A549 (cell line): ENCODE measurements at regions not wholly inside any gene's neighbourhood (a gene's known extent, or its start where the extent isn't known, plus 50 kb on each side); places are given as distances from the start of the nearest gene placed in this dataset.

Source experiments
- ATAC-seq, 2 experiments: fragments of 200-7000 bp in 1 of 2; fragments of >200 bp in 1 of 2; cut with Nextera tagmentation in 1 of 2; cut with Tn5 transposase in 1 of 2; 3 replicates each; pipeline versions ENCODE4 v1.8.0 to v1.9.1; 2018 to 2020; ENCODE audit warnings: mild to moderate bottlenecking in 1 of 2, moderate library complexity in 1 of 2
- CTCF ChIA-PET: fragments of 300-600 bp; sonication (Branson Sonifier 250); formaldehyde crosslinking; extraction: SDS; loops from one replicate; lab custom pipeline; 2021; ENCODE audit warnings: antibody characterized with exemption, inconsistent platforms; lab: Yijun Ruan, JAX
- POLR2A ChIA-PET: fragments of 350-600 bp; formaldehyde crosslinking; extraction: SDS; loops from one replicate; lab custom pipeline; 2021; ENCODE audit warnings: antibody characterized with exemption, inconsistent platforms; lab: Yijun Ruan, JAX
- DNase-seq, 2 experiments: peaks; one replicate each; pipeline versions ENCODE4 v3.0.0 to v3.0.0-alpha.2; 2011 to 2016; ENCODE audit warnings: low read depth in 1 of 2, low spot score in 1 of 2
- FAIRE-seq: peaks from 2 replicates; lab custom pipeline; 2011; peaks lifted over from hg19 to GRCh38; lab: Jason Lieb, UNC
- H3K27ac ChIP-seq, 2 experiments: fragments of >200 bp; sonication (Bioruptor Twin); formaldehyde crosslinking; 3 replicates each; pipeline ENCODE4 v1.5.1; 2016 to 2017
- H3K4me1 ChIP-seq: fragments of >200 bp; sonication (Bioruptor Twin); formaldehyde crosslinking; 3 replicates; pipeline ENCODE4 v1.6.1; 2016
- H3K4me2 ChIP-seq: fragments of >200 bp; sonication (Bioruptor Twin); formaldehyde crosslinking; 3 replicates; pipeline ENCODE4 v1.6.1; 2016
- H3K4me3 ChIP-seq: fragments of >200 bp; sonication (Bioruptor Twin); formaldehyde crosslinking; 3 replicates; pipeline ENCODE4 v1.5.1; 2016
- H3K9me3 ChIP-seq: fragments of >200 bp; sonication (Bioruptor Twin); formaldehyde crosslinking; 3 replicates; pipeline ENCODE4 v1.6.1; 2016
- CHD4 ChIP-seq: fragments of 200-600 bp; sonication (generic); IDR thresholded peaks from 2 replicates; pipeline ENCODE4 v1.6.1; 2016; ENCODE audit warnings: antibody characterized with exemption, mild to moderate bottlenecking, borderline replicate concordance
- CTCF ChIP-seq: fragments of >200 bp; sonication (Bioruptor Twin); formaldehyde crosslinking; IDR thresholded peaks from 3 replicates; pipeline ENCODE4 v1.5.1; 2016
- FOSL2 ChIP-seq, 2 experiments: fragments of 450-650 bp in 1 of 2; fragments of >200 bp in 1 of 2; sonication (Bioruptor Twin) in 1 of 2; formaldehyde crosslinking; IDR thresholded peaks; 2 replicates each; pipeline versions ENCODE4 v1.5.0 to v1.6.1; 2016 to 2020; ENCODE audit warnings: mild to moderate bottlenecking in 1 of 2, moderate library complexity in 1 of 2
- FOXS1 ChIP-seq: fragments of 250-450 bp; sonication (Bioruptor Pico); IDR thresholded peaks from 2 replicates; pipeline ENCODE4 v1.5.0; 2020; ENCODE audit warnings: mild to moderate bottlenecking, moderate library complexity
- GATA3 ChIP-seq: IDR thresholded peaks from 2 replicates; pipeline ENCODE4 v1.6.1; 2012; ENCODE audit warnings: borderline replicate concordance
- HDAC2 ChIP-seq: fragments of 200-600 bp; sonication (generic); IDR thresholded peaks from 2 replicates; pipeline ENCODE4 v1.6.1; 2016
- HMGXB4 ChIP-seq: fragments of 250-450 bp; sonication (Bioruptor Pico); IDR thresholded peaks from 2 replicates; pipeline ENCODE4 v1.5.0; 2021; ENCODE audit warnings: mild to moderate bottlenecking, moderate library complexity, borderline replicate concordance
- JUNB ChIP-seq: fragments of >200 bp; sonication (Bioruptor Twin); formaldehyde crosslinking; IDR thresholded peaks from 2 replicates; pipeline ENCODE4 v1.6.1; 2016
- KDM1A ChIP-seq: fragments of 200-600 bp; sonication (generic); IDR thresholded peaks from 2 replicates; pipeline ENCODE4 v1.6.1; 2016; ENCODE audit warnings: low read depth, mild to moderate bottlenecking
- MAFK ChIP-seq: fragments of 450-650 bp; IDR thresholded peaks from 2 replicates; pipeline ENCODE4 v1.6.1; 2014; ENCODE audit not compliant: partially characterized antibody
- PHF8 ChIP-seq: fragments of 200-600 bp; sonication (generic); IDR thresholded peaks from 2 replicates; pipeline ENCODE4 v1.6.1; 2016; ENCODE audit warnings: low read depth, mild to moderate bottlenecking, antibody characterized with exemption, moderate library complexity, borderline replicate concordance
- RNF2 ChIP-seq: fragments of 200-600 bp; sonication (generic); IDR thresholded peaks from 2 replicates; pipeline ENCODE4 v1.6.1; 2016; ENCODE audit warnings: low read depth, mild to moderate bottlenecking, antibody characterized with exemption, moderate library complexity, borderline replicate concordance
- ZFP36 ChIP-seq: fragments of 450-650 bp; IDR thresholded peaks from 2 replicates; pipeline ENCODE4 v1.6.1; 2014; ENCODE audit warnings: borderline replicate concordance; ENCODE audit not compliant: partially characterized antibody
- WGBS: methylation state at CpG from one replicate; pipeline ENCODE4 v1.1.6; 2017; ENCODE audit errors: missing lambda C conversion rate; 5-methylcytosine and 5-hydroxymethylcytosine counted together
- TF ChIP-seq, protein P1 (sequence below): IDR thresholded peaks from 2 replicates; pipeline ENCODE4 v1.6.1; 2012; ENCODE audit warnings: low read depth, borderline replicate concordance

DNA sequence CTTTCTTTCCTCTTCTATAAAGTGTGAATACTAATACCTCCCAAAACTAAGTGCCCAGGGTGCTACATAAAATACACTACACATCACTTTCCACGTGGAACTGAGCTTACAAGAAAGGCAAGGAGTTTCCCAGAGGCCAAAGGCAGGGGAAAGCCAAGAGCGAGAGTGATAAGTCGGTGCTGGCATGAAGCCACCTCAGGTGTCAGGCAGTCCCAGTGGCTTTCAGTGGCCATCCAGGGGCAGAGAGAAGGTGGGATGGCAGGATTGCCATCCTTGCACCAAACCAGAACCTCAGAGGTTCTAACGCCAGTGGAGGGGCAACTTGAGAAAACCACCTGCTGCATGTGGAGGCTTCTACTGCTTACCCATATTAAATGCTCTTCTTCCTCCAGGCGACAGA, 79.7 kb upstream of the DIO3 start:
- ChIA-PET POLR2A (interaction anchor here (0.8 to 1.9 kb wide), 3 partner anchors 71 to 251 kb away, joined by 3 to 9 read pairs (median 6); no protein-coding TSS in a partner anchor), CTCF (interaction anchor here (1.5 kb wide), 1 partner anchor 83 kb away, joined by 4 read pairs; no protein-coding TSS in a partner anchor)
- ATAC-seq, result no peak
- no peak for TF ChIP-seq RNF2
- TF ChIP-seq, protein P1, sequence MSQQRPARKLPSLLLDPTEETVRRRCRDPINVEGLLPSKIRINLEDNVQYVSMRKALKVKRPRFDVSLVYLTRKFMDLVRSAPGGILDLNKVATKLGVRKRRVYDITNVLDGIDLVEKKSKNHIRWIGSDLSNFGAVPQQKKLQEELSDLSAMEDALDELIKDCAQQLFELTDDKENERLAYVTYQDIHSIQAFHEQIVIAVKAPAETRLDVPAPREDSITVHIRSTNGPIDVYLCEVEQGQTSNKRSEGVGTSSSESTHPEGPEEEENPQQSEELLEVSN, result peak; percentile 26; the same call in 1 of the 2 replicates
- FAIRE-seq, result no peak
- DNase-seq, result no peak
- 58% methylated on average over 5 of the region's 5 CpGs for WGBS
- H3K4me2 ChIP-seq, result peak overlapping the region; percentile 88
- no peak overlapping the region for H3K4me3 ChIP-seq
- H3K4me1 ChIP-seq, result peaks cover 43% of the 10 kb centered on the region
- peak overlapping the region; percentile 97 to 99 for H3K27ac ChIP-seq
- peaks cover 32% of the 10 kb centered on the region for H3K9me3 ChIP-seq

GRCh38 chr14:101482066-101482465, 79.2 kb upstream of the DIO3 start:
- POLR2A ChIA-PET, result interaction anchor here (1.6 kb wide), 1 partner anchor 70 kb away, joined by 6 read pairs; no protein-coding TSS in a partner anchor
- Histone ChIP-seq H3K4me2 (peak overlapping the region; percentile 88; the same call in 2 of the 3 replicates), H3K4me1 (peaks cover 43% of the 10 kb centered on the region), H3K27ac (peak overlapping the region; percentile 97 to 99), H3K4me3 (no peak overlapping the region)
- ATAC-seq (no peak), FAIRE-seq (no peak), DNase-seq (no peak)
- 92% methylated on average over 4 of the region's 4 CpGs for WGBS
- TF ChIP-seq ZFP36 (no peak), CHD4 (0 out of 2 replicates have a peak, but pooled peaks have one; percentile 41), KDM1A (peak; percentile 76)
- TF ChIP-seq, all 56 proteins: peak for 2
- H3K9me3 ChIP-seq, result peaks cover 37% of the 10 kb centered on the region
- CTCF ChIA-PET, result interaction anchor here (1.5 kb wide), 1 partner anchor 82 kb away, joined by 4 read pairs; no protein-coding TSS in a partner anchor

GRCh38 chr14:101483829-101484228, 77.5 kb upstream of the DIO3 start:
- TF ChIP-seq FOXS1 (CRISPR knock-in tag) (no peak), JUNB (no peak), FOSL2 (IDR thresholded peaks at IDR 0.05) (no peak), FOSL2 (CRISPR knock-in tag; IDR thresholded peaks at IDR 0.05) (no peak), MAFK (no peak), HDAC2 (no peak), CTCF (no peak), HMGXB4 (CRISPR knock-in tag) (no peak), PHF8 (no peak), GATA3 (no peak)
- WGBS, result 92% methylated on average over 4 of the region's 4 CpGs
- DNase-seq (no peak), ATAC-seq (no peak), FAIRE-seq (no peak)
- Histone ChIP-seq H3K4me1 (peaks cover 27% of the 10 kb centered on the region), H3K4me3 (no peak overlapping the region), H3K9me3 (peaks cover 43% of the 10 kb centered on the region), H3K27ac (no peak overlapping the region), H3K4me2 (no peak overlapping the region)
- ChIA-PET CTCF (interaction anchor here (0.6 kb wide), 1 partner anchor 81 kb away, joined by 3 read pairs; no protein-coding TSS in a partner anchor), POLR2A (no interaction called here)
